GM19467 (cell line): ENCODE measurements at regions not wholly inside any gene's neighbourhood (a gene's known extent, or its start where the extent isn't known, plus 50 kb on each side); places are given as distances from the start of the nearest gene placed in this dataset.
"Not testable (repeated sequence)": the region's sequence is repeated elsewhere in the genome, so short reads cannot be mapped to it uniquely, and the experiment has no call there.

Experiments used
- ATAC-seq: cut with Tn5 transposase; IDR thresholded peaks from one replicate; pipeline ENCODE4 v1.9.1; 2021; ENCODE audit warnings: mild to moderate bottlenecking, moderate library complexity; ENCODE audit not compliant: unreplicated experiment

DNA sequence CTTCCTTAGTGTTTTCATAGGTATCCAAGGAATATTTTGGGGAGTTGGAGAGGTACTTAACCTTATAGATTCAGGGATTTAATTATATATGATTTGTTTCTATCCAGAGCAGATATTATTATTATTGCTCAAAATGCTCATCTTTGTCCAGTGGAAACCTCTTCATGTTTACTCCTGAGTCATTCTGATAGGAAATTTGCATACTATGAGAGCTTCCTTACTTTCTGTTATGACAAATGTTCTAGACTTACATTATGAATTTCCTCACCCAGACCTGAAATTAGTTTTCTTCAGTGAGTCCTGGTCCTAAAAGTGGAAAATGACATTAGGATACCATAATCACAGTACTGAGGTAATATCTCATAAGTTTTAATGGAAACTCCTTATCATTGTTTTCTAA, 57.5 kb upstream of the PLPPR5 start:
- no peak for ATAC-seq

DNA sequence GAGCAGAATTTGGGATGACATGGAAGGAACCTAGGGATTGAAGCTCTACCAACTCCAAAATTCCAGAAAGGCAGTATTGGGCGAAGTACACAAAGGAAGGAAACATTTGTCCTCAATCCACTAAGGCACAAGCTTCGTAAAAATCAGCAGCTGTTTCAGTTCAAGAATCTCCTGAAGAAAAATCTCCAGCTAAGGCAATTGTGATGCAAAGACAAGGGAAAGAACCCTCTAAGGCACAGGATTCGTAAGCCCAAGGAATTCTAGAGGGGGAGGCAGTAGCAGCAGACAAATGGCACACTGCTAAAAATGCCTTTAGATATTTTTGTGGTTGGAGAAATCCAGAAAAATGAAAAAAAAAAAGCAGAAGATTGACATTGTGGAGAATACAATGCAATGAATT, 64.5 kb upstream of the PLPPR5 start:
- ATAC-seq = no peak

- ATAC-seq = not testable (repeated sequence)
These were observed 73.9 kb upstream of the PLPPR5 start for GRCh38 chr1:99078529-99078928.

DNA sequence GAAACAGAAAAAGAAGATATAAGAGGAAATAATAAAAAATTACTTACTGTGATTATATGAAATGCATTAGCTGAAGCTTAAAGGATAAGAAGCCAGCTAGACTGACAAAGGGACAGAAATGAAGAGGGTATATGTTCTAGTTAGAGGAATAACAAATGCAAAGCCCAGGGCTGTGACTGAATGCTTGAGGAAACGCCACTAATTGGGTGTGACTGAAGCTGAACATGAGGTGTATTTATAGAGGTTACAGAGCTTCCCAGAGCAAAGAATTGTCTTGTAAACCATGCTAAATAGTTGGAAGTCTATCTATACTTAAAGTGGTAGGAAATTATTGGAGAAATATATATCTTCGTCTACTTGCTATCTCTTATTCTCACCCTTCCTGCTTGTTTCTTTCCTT, 77.7 kb upstream of the PLPPR5 start:
- no peak for ATAC-seq

DNA sequence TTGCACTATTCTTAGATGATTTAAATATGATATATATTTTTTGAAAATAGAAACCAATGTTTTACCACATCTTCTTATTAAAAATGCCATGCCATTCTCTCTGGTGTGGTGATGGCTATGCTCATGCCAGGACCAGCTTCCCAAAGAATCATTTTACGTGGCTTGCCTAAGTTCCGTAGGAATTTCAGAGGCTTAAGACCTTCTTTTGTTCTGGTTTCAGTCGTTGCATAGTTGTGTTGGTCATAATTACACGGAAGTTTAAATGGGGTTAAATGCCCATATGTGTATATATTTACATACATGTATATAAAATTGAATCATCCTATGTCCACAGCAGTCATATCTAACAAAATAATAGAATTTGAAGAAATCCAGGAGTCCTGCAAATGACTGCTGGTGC, 78.7 kb upstream of the PLPPR5 start:
- ATAC-seq = no peak

DNA sequence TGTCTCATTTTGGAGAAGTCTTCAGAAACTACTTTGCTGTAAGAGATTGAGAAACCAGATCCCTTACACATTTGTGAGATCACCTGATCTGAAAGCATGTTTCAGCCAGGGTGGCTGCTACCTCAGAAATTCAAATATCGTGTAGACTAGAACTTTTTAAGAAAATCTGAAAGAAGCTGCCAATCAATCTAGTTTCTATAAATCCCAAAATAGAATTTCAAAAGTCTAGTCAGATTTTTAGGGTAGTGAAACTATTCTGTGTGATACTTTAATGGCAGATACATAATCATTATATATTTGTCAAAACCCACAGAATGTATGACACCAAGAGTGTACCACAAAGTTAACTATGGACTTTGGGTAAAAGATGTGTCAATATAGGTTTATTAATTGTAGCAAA, 79.9 kb upstream of the PLPPR5 start:
- ATAC-seq = peak; percentile 79

GRCh38 chr1:99086057-99086456, 81.4 kb upstream of the PLPPR5 start:
- no peak for ATAC-seq

DNA sequence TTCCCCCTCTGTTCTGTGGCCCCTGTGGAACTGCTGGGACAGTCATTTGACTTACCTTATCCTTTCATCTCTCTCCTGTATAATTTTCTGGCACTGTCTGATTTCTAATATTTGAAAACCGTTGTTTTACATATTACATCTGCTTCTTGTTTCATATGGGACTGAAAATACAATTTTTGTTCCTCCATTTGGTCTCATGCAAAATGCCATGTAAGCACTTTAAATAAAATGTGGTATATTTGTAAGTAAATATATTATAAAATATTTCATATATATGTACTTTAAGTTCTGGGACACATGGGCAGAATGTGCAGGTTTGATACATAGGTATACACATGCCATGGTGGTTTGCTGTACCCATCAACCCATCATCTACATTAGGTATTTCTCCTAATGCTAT, 93.9 kb upstream of the PLPPR5 start:
- ATAC-seq = no peak

- no peak for ATAC-seq
These were observed 101.6 kb upstream of the PLPPR5 start for GRCh38 chr1:99106274-99106673.

DNA sequence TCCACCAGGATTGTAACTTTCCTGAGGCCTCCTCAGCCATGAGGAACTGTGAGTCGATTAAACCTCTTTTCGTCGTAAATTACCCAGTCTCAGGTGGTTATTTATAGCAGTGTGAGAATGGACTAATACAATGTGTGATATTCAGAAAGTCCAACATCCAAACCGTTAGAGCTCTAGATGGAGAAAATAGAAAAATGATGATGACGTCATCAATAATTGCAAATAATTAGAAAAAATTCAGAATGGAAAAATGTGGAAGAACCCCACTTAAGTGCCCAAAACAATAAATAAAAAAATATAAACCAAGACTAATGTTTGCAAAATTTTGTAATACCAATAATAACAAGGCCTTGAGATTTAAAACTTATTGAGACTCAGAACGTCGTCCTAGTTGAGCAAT, 103.0 kb upstream of the PLPPR5 start:
- ATAC-seq = no peak

DNA sequence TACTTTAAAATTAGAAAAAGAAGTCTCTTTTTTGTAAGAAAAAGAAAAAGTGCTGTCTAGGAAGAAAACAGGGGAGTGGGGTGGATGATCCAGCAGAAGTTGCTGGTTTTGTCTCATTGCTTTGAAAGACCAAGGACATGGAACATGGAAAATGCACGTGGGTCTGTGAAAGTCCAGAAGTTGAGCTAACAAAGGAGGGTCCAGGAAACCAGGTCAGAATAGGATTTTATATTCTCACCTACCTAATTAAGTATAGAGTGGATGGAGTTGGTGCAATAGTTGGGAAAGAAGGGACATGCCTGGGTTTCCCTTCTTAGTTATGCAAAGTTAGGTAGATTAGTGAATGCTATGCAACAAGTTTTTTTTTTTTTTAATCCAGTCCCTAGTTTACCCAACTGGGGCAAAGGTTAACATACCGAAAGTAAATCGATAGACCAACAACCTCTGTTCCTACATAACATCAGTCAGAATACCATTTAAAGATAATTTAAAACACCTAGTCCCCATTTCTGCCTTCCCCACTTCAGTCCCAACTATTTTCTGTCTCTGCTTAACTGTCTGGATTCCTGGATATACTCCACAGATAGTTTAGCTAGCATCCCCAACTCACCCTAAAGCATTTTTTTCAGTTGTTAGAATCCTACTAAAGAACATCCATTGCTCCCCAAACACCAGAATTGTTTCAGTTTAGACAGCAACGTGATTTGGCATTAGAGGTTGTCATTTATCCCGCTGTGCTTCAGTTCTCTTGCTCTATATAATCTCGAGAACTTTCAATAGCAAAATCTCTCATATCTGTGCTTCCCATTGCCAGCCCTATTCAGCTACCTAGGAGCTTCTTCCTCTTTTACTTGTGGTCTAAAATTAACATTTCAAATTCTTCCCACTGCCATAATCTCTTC, 105.7 kb upstream of the PLPPR5 start:
- ATAC-seq = no peak

GRCh38 chr1:99115231-99115630, 110.6 kb upstream of the PLPPR5 start:
- no peak for ATAC-seq

DNA sequence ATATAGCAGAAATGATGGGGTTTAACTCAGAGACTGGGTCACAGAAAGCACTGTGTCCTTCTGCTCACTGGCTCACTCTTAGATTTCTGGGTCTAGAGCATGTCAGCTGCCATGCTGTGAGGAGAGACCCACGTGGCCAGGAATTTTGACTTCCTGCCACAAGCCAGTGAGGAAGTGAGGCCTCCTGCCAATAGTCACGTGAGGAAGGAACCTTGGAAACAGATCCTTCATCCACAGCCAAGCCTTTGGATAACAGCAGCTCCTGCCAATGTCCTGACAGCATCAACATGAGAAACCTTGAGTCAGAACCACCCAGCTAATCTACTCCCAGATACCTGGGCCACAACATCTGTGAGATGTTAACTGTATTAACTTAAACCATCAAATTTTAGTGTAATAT, 114.5 kb upstream of the PLPPR5 start:
- ATAC-seq = no peak

GRCh38 chr1:99122039-99122438, 117.4 kb upstream of the PLPPR5 start:
- no peak for ATAC-seq

- no peak for ATAC-seq
These were observed 119.3 kb upstream of the PLPPR5 start for GRCh38 chr1:99123936-99124335.

DNA sequence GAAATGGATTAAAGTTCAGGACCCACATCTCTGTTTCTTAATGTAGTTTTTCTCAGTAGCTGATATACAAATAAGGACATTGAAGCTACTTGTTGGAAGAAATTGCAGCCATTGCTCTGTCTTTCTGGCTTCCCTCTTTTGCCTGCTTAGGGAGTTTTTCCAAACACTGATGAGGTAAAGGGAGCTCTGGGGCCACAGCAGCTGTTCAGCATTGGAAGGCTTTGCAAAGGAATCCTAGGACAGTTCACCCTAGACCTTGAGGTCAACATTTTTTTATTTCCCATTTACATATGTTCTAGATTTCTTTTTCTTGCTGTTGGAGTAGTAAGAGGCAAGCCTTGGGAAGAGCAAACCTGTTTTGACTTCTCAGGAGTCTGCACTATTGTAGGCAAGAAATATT, 126.9 kb upstream of the PLPPR5 start:
- no peak for ATAC-seq

DNA sequence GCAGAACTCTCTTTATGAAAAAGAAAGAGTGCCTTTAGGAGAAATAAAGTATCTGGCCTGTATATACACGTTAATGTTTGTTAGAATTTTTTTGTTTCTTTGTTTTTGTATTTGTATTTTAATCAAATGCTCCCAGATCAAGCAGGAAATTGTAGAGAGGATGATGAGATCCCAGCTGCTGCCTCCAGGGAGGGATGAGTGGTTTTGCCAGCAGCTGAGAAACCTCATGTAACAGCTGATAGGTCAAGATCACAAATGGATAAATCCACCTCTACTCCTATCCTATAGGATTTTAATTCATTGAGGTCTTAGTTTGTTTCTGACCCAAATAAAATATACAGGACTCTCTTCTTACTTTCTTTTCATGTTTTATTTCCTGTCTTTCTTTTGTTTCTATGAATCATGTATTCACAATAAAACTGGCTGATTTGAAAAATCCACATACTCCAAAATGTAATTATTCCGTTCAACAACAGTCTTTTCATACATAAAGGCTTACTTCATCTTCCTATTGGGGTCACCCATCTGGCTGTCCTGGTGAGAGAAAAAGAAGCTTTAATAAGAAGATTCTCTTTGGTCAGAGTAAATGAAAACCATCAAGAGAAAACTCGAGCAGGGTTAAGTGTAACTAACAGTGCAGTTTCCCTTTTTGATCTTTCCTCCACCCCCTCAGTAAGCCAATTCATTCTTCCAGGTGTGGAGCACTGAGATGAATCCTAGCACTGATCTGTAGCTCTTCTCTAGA, 129.3 kb upstream of the PLPPR5 start:
- no peak for ATAC-seq

GRCh38 chr1:99137554-99138206, 126.6 kb upstream of the PLPPR4 start:
- ATAC-seq = no peak

DNA sequence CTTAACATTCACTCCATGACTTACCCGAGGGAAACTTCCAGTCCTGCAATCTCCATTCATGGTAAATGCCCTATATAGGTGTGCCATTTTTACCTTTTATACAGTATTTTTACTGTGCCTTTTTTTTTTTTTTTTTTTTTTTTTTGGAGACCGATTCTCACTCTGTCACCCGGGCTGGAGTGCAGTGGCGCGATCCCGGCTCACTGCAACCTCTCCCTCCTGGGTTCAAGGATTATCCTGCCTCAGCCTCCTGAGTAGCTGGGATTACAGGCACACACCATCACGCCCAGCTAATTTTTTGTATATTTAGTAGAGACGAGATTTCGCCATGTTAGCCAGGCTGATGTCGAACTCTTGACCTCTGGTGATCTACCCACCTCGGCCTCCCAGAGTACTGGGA, 124.4 kb upstream of the PLPPR4 start:
- no peak for ATAC-seq

GRCh38 chr1:99146129-99146848, 118.0 kb upstream of the PLPPR4 start:
- no peak for ATAC-seq

DNA sequence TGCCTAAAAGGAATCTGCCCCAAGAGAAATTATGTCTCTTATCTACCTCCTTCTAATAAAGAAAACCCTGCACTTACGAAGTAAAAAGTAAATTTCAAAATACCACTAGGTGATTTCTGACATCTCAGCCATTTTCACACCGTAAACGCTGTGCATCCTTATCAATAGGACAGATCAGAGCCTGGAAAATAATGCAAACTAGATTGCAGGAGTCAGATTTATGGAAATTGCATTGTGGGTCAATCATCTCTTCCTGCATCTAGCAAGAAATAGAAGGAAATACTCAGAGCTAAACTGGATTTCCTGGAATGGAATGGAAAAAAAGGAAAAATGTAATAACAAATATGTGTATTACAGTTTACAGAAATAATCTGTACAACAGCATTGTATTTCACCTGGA, 114.3 kb upstream of the PLPPR4 start:
- no peak for ATAC-seq
